Fibroblast of lung (primary cell): ENCODE measurements at regions not wholly inside any gene's neighbourhood (a gene's known extent, or its start where the extent isn't known, plus 50 kb on each side); places are given as distances from the start of the nearest gene placed in this dataset.

Experiments
- DNase-seq, 2 donors: peaks; one replicate each; pipeline versions ENCODE4 v3.0.0 to v3.0.0-alpha.2; 2010; ENCODE audit warnings: low read depth in 2 of 2
- H2AFZ ChIP-seq: 2 replicates; pipeline ENCODE4 v1.5.1; 2012; ENCODE audit warnings: low read length, control low read depth, inconsistent platforms
- H3K27ac ChIP-seq: 2 replicates; pipeline ENCODE4 v1.5.1; 2011; ENCODE audit warnings: low read length, control low read depth; ENCODE audit not compliant: insufficient read depth
- H3K27me3 ChIP-seq: 2 replicates; pipeline ENCODE4 v1.5.1; 2011; ENCODE audit warnings: mild to moderate bottlenecking, low read length; ENCODE audit not compliant: control insufficient read depth, insufficient read depth
- H3K36me3 ChIP-seq: 2 replicates; pipeline ENCODE4 v1.5.1; 2011; ENCODE audit warnings: low read length; ENCODE audit not compliant: control insufficient read depth, insufficient read depth
- H3K4me1 ChIP-seq: 2 replicates; pipeline ENCODE4 v1.5.1; 2011; ENCODE audit warnings: low read length; ENCODE audit not compliant: control insufficient read depth, insufficient read depth; ENCODE audit errors: extremely low read depth
- H3K4me2 ChIP-seq: 2 replicates; pipeline ENCODE4 v1.5.1; 2011; ENCODE audit warnings: low read length, control low read depth; ENCODE audit not compliant: insufficient read depth; ENCODE audit errors: extremely low read depth
- H3K4me3 ChIP-seq, 4 experiments: fragments of 200-600 bp in 1 of 4; sonication (generic) in 1 of 4; replicated peaks in 1 of 4; 2 replicates each; pipeline ENCODE4 v1.5.1; 2011 to 2016; ENCODE audit warnings: low read length in 4 of 4, low read depth in 3 of 4, mild to moderate bottlenecking in 3 of 4, control low read depth in 2 of 4, inconsistent platforms in 1 of 4, mixed read lengths in 1 of 4; ENCODE audit not compliant: insufficient read depth in 1 of 4; ENCODE audit errors: control extremely low read depth in 1 of 4
- H3K79me2 ChIP-seq: 2 replicates; pipeline ENCODE4 v1.5.1; 2012; ENCODE audit warnings: mild to moderate bottlenecking, low read length, inconsistent platforms; ENCODE audit not compliant: control insufficient read depth, insufficient read depth
- H3K9ac ChIP-seq: 2 replicates; pipeline ENCODE4 v1.5.1; 2011; ENCODE audit warnings: mild to moderate bottlenecking, low read length, control low read depth; ENCODE audit not compliant: insufficient read depth
- H3K9me3 ChIP-seq: 2 replicates; pipeline ENCODE4 v1.5.1; 2012; ENCODE audit warnings: low read depth, low read length; ENCODE audit not compliant: control insufficient read depth, insufficient read depth
- H4K20me1 ChIP-seq: 2 replicates; pipeline ENCODE4 v1.5.1; 2011; ENCODE audit warnings: low read length; ENCODE audit not compliant: control insufficient read depth, insufficient read depth; ENCODE audit errors: extremely low read depth
- CTCF ChIP-seq, 2 donors: IDR thresholded peaks in 1 of 2; conservative IDR thresholded peaks in 1 of 2; 1 replicate in 1 of 2; 2 replicates in 1 of 2; pipeline ENCODE4 v1.5.1; 2011 to 2012; ENCODE audit warnings: low read length in 2 of 2, control low read depth in 1 of 2, inconsistent platforms in 1 of 2, low read depth in 1 of 2, mild to moderate bottlenecking in 1 of 2
- EZH2 ChIP-seq: IDR thresholded peaks from 2 replicates; pipeline ENCODE4 v1.5.1; 2012; ENCODE audit warnings: low read length, control low read depth, mild to moderate bottlenecking; ENCODE audit errors: missing control alignments

GRCh38 chr3:84555629-84556028, 403.2 kb upstream of the CADM2 start:
- no peak overlapping the region for H3K9ac ChIP-seq
- no peaks in the 10 kb centered on the region for H3K36me3 ChIP-seq
- no peak for DNase-seq
- H4K20me1 ChIP-seq, result no peaks in the 10 kb centered on the region
- no peak for TF ChIP-seq CTCF (conservative IDR thresholded peaks at IDR 0.05 in 1 of 2, IDR thresholded peaks at IDR 0.05 in 1 of 2; ENCODE audit: low read depth in 1 of 2, low read length in 2 of 2)
- no peak for TF ChIP-seq EZH2
- H3K4me1 ChIP-seq, result no peaks in the 10 kb centered on the region
- no peak overlapping the region for H3K4me3 ChIP-seq
- H3K79me2 ChIP-seq, result no peaks in the 10 kb centered on the region
- H2AFZ ChIP-seq, result no peak overlapping the region
- no peak overlapping the region for H3K27ac ChIP-seq
- H3K9me3 ChIP-seq, result no peaks in the 10 kb centered on the region
- no peaks in the 10 kb centered on the region for H3K27me3 ChIP-seq
- H3K4me2 ChIP-seq, result no peak overlapping the region

GRCh38 chr3:84566256-84566655, 392.5 kb upstream of the CADM2 start:
- Histone ChIP-seq H3K27me3 (no peaks in the 10 kb centered on the region), H3K9ac (no peak overlapping the region), H2AFZ (no peak overlapping the region), H3K9me3 (no peaks in the 10 kb centered on the region), H3K27ac (no peak overlapping the region), H4K20me1 (no peaks in the 10 kb centered on the region), H3K4me1 (no peaks in the 10 kb centered on the region), H3K4me2 (no peak overlapping the region), H3K4me3 (no peak overlapping the region), H3K79me2 (no peaks in the 10 kb centered on the region), H3K36me3 (no peaks in the 10 kb centered on the region)
- DNase-seq, result no peak
- TF ChIP-seq CTCF (conservative IDR thresholded peaks at IDR 0.05 in 1 of 2, IDR thresholded peaks at IDR 0.05 in 1 of 2; ENCODE audit: low read depth in 1 of 2, low read length in 2 of 2), result no peak
- TF ChIP-seq EZH2, result no peak

- Histone ChIP-seq H3K9me3 (no peaks in the 10 kb centered on the region), H2AFZ (no peak overlapping the region), H3K79me2 (no peaks in the 10 kb centered on the region), H3K36me3 (no peaks in the 10 kb centered on the region), H4K20me1 (no peaks in the 10 kb centered on the region), H3K9ac (no peak overlapping the region), H3K4me2 (no peak overlapping the region), H3K4me3 (no peak overlapping the region), H3K27ac (no peak overlapping the region), H3K27me3 (no peaks in the 10 kb centered on the region), H3K4me1 (no peaks in the 10 kb centered on the region)
- TF ChIP-seq EZH2 (no peak), CTCF (conservative IDR thresholded peaks at IDR 0.05 in 1 of 2, IDR thresholded peaks at IDR 0.05 in 1 of 2; ENCODE audit: low read depth in 1 of 2, low read length in 2 of 2) (no peak)
- no peak for DNase-seq
Observed at GRCh38 chr3:84567796-84568195, 391.0 kb upstream of the CADM2 start.
